Loucy (cell line): ENCODE measurements at regions not wholly inside any gene's neighbourhood (a gene's known extent, or its start where the extent isn't known, plus 50 kb on each side); places are given as distances from the start of the nearest gene placed in this dataset.

ENCODE experiments used
- H2AFZ ChIP-seq: fragments of 200-600 bp; sonication (generic); 2 replicates; pipeline ENCODE4 v1.6.0; 2016; ENCODE audit warnings: antibody characterized with exemption, mild to moderate bottlenecking, low read length, moderate library complexity
- H3F3A ChIP-seq: fragments of 200-600 bp; 2 replicates; pipeline ENCODE4 v1.6.0; 2016; ENCODE audit warnings: antibody characterized with exemption, low read depth, mild to moderate bottlenecking
- H3K27me3 ChIP-seq: fragments of 200-600 bp; sonication (generic); 2 replicates; pipeline ENCODE4 v1.6.1; 2014; ENCODE audit warnings: low read length, mild to moderate bottlenecking; ENCODE audit not compliant: insufficient read depth, poor library complexity, severe bottlenecking
- H3K36me3 ChIP-seq: fragments of 200-600 bp; sonication (generic); 2 replicates; pipeline ENCODE4 v1.6.1; 2016; ENCODE audit warnings: low read length; ENCODE audit not compliant: insufficient read depth
- H3K4me1 ChIP-seq: fragments of 200-600 bp; sonication (generic); 2 replicates; pipeline ENCODE4 v1.5.1; 2014; ENCODE audit warnings: low read length, mild to moderate bottlenecking; ENCODE audit not compliant: insufficient read depth, poor library complexity, severe bottlenecking
- H3K4me2 ChIP-seq: fragments of 200-600 bp; sonication (generic); 2 replicates; pipeline ENCODE4 v1.6.0; 2014; ENCODE audit warnings: antibody characterized with exemption, low read length, low read depth, mild to moderate bottlenecking; ENCODE audit not compliant: poor library complexity, severe bottlenecking
- H3K4me3 ChIP-seq: fragments of 200-600 bp; sonication (generic); 2 replicates; pipeline ENCODE4 v1.5.1; 2014; ENCODE audit warnings: low read length, mild to moderate bottlenecking, mixed read lengths; ENCODE audit not compliant: poor library complexity, severe bottlenecking
- H3K79me2 ChIP-seq: fragments of 200-600 bp; sonication (generic); 2 replicates; pipeline ENCODE4 v1.6.1; 2014; ENCODE audit warnings: low read length; ENCODE audit not compliant: insufficient read depth
- H3K9ac ChIP-seq: fragments of 200-600 bp; sonication (generic); 2 replicates; pipeline ENCODE4 v1.6.0; 2014; ENCODE audit warnings: mild to moderate bottlenecking, low read depth, low read length, moderate library complexity; ENCODE audit not compliant: poor library complexity, severe bottlenecking
- H3K9me2 ChIP-seq: fragments of 200-600 bp; sonication (generic); replicated peaks from 2 replicates; pipeline ENCODE4 v1.6.1; 2016; ENCODE audit warnings: low read depth, low read length, mixed read lengths
- H3K9me3 ChIP-seq: fragments of 200-600 bp; sonication (generic); 2 replicates; pipeline ENCODE4 v1.6.1; 2014; ENCODE audit warnings: mild to moderate bottlenecking, antibody characterized with exemption, low read length, low read depth; ENCODE audit not compliant: insufficient read depth
- H4K20me1 ChIP-seq: fragments of 200-600 bp; sonication (generic); 2 replicates; pipeline ENCODE4 v1.6.0; 2014; ENCODE audit warnings: antibody characterized with exemption, low read length, mild to moderate bottlenecking; ENCODE audit not compliant: insufficient read depth, poor library complexity, severe bottlenecking
- CTCF ChIP-seq: fragments of 200-600 bp; sonication (generic); conservative IDR thresholded peaks from 2 replicates; pipeline ENCODE4 v1.5.1; 2014; ENCODE audit warnings: mild to moderate bottlenecking, antibody characterized with exemption, low read length
- EZH2phosphoT487 ChIP-seq: fragments of 200-600 bp; IDR thresholded peaks from 2 replicates; pipeline ENCODE4 v1.6.1; 2018; ENCODE audit warnings: antibody characterized with exemption, mild to moderate bottlenecking, moderate library complexity, borderline replicate concordance

DNA sequence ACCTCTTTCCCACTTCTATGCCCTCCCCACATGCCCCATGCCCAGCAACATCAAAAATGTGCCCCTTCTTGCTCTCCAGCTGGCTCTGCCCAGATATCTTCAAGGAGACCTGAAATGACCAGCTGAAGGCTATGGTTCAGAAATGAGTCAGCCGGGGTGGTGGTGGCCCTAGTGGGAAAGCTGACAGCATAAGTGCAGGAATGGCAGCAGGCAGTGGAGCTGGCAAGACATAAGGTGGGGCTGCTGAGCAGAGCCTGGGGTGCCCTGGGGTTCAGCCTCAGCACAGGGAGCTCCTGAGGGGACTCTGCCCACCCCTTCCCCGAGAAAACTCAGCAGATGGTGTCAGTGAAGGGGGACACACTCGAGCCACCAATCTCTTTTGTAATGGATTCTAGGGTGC lies 593.4 kb downstream of the BUD13 start:
- no peak for TF ChIP-seq EZH2phosphoT487
- TF ChIP-seq CTCF: no peak
- no peaks in the 10 kb centered on the region for H4K20me1 ChIP-seq
- H3K9ac ChIP-seq: no peak overlapping the region
- H3K36me3 ChIP-seq: no peaks in the 10 kb centered on the region
- no peaks in the 10 kb centered on the region for H3F3A ChIP-seq
- H3K27me3 ChIP-seq: no peaks in the 10 kb centered on the region
- no peaks in the 10 kb centered on the region; the same call in 1 of the 2 replicates for H3K9me3 ChIP-seq
- H2AFZ ChIP-seq: no peak overlapping the region
- no peak overlapping the region for H3K4me2 ChIP-seq
- H3K4me1 ChIP-seq: no peaks in the 10 kb centered on the region
- H3K4me3 ChIP-seq: no peak overlapping the region
- H3K79me2 ChIP-seq: no peaks in the 10 kb centered on the region
- no peaks in the 10 kb centered on the region for H3K9me2 ChIP-seq

- H2AFZ ChIP-seq: no peak overlapping the region
- H3K9ac ChIP-seq: no peak overlapping the region
- no peaks in the 10 kb centered on the region for H3F3A ChIP-seq
- H3K79me2 ChIP-seq: no peaks in the 10 kb centered on the region
- H3K4me2 ChIP-seq: no peak overlapping the region
- no peaks in the 10 kb centered on the region for H3K27me3 ChIP-seq
- H4K20me1 ChIP-seq: no peaks in the 10 kb centered on the region
- no peak for TF ChIP-seq CTCF
- TF ChIP-seq EZH2phosphoT487: no peak
- no peaks in the 10 kb centered on the region; the same call in 1 of the 2 replicates for H3K9me3 ChIP-seq
- no peak overlapping the region for H3K4me3 ChIP-seq
- H3K36me3 ChIP-seq: no peaks in the 10 kb centered on the region
- H3K9me2 ChIP-seq: no peaks in the 10 kb centered on the region
- no peaks in the 10 kb centered on the region for H3K4me1 ChIP-seq
These were observed 595.1 kb downstream of the BUD13 start for GRCh38 chr11:116177521-116178210.

GRCh38 chr11:116176484-116177005 lies 596.2 kb downstream of the BUD13 start:
- Histone ChIP-seq H4K20me1 (no peaks in the 10 kb centered on the region), H3K9ac (no peak overlapping the region), H3K79me2 (no peaks in the 10 kb centered on the region), H3K9me3 (no peaks in the 10 kb centered on the region; the same call in 1 of the 2 replicates), H3K9me2 (no peaks in the 10 kb centered on the region), H3K4me1 (no peaks in the 10 kb centered on the region), H3K36me3 (no peaks in the 10 kb centered on the region), H3K4me3 (no peak overlapping the region), H2AFZ (no peak overlapping the region), H3K4me2 (no peak overlapping the region), H3F3A (no peaks in the 10 kb centered on the region), H3K27me3 (no peaks in the 10 kb centered on the region)
- TF ChIP-seq CTCF: no peak
- no peak for TF ChIP-seq EZH2phosphoT487
